ENCODE measurements at regions not wholly inside any gene's neighbourhood (a gene's known extent, or its start where the extent isn't known, plus 50 kb on each side); places are given as distances from the start of the nearest gene placed in this dataset.
"Not testable (repeated sequence)": the region's sequence is repeated elsewhere in the genome, so short reads cannot be mapped to it uniquely, and the experiment has no call there.

GRCh38 chr2:104977958-104978357 lies 59.9 kb upstream of the MRPS9 start:
- Histone ChIP-seq H3K27me3 (no peaks in the 10 kb centered on the region), H3K27ac (no peak overlapping the region), H3K4me3 (no peak overlapping the region), H3K4me1 (no peaks in the 10 kb centered on the region), H3K9me3 (no peaks in the 10 kb centered on the region), H3K36me3 (no peaks in the 10 kb centered on the region)
- no peak for TF ChIP-seq CTCF (IDR thresholded peaks at IDR 0.05)
- DNase-seq (ENCODE audit: low spot score) = no peak

GRCh38 chr2:104979786-104980185 lies 58.1 kb upstream of the MRPS9 start:
- H3K4me3 ChIP-seq; DNase-seq (ENCODE audit: low spot score); H3K9me3 ChIP-seq; H3K36me3 ChIP-seq; H3K4me1 ChIP-seq; H3K27me3 ChIP-seq; H3K27ac ChIP-seq: not testable (repeated sequence)

GRCh38 chr2:104982111-104982510 lies 55.8 kb upstream of the MRPS9 start:
- no peaks in the 10 kb centered on the region for H3K27me3 ChIP-seq
- no peak for TF ChIP-seq CTCF (IDR thresholded peaks at IDR 0.05)
- no peak overlapping the region for H3K27ac ChIP-seq
- no peak for DNase-seq (ENCODE audit: low spot score)
- no peaks in the 10 kb centered on the region for H3K4me1 ChIP-seq
- H3K9me3 ChIP-seq = no peaks in the 10 kb centered on the region
- H3K4me3 ChIP-seq = no peak overlapping the region
- no peaks in the 10 kb centered on the region for H3K36me3 ChIP-seq

Data from right atrium auricular region (tissue), 2 donors.